HG03342 (cell line): ENCODE measurements at regions not wholly inside any gene's neighbourhood (a gene's known extent, or its start where the extent isn't known, plus 50 kb on each side); places are given as distances from the start of the nearest gene placed in this dataset.

Experiments
- ATAC-seq: cut with Tn5 transposase; IDR thresholded peaks from one replicate; pipeline ENCODE4 v1.9.1; 2021; ENCODE audit warnings: mild to moderate bottlenecking, moderate library complexity; ENCODE audit not compliant: unreplicated experiment

GRCh38 chr10:78784546-78784945 lies 284.2 kb upstream of the ZMIZ1 start:
- no peak for ATAC-seq

GRCh38 chr10:78785066-78785465 lies 283.7 kb upstream of the ZMIZ1 start:
- ATAC-seq = no peak

GRCh38 chr10:78785991-78786390 lies 282.8 kb upstream of the ZMIZ1 start:
- ATAC-seq = no peak

GRCh38 chr10:78787125-78787524 lies 281.6 kb upstream of the ZMIZ1 start:
- ATAC-seq = no peak

- ATAC-seq = no peak
Measured at GRCh38 chr10:78794736-78795455, 273.9 kb upstream of the ZMIZ1 start.

GRCh38 chr10:78798976-78799730 lies 269.6 kb upstream of the ZMIZ1 start:
- ATAC-seq = no peak

GRCh38 chr10:78800006-78800405 lies 268.8 kb upstream of the ZMIZ1 start:
- ATAC-seq = no peak

- ATAC-seq = no peak
Measured at GRCh38 chr10:78800535-78801320, 268.0 kb upstream of the ZMIZ1 start.

GRCh38 chr10:78802431-78802830 lies 266.3 kb upstream of the ZMIZ1 start:
- no peak for ATAC-seq

GRCh38 chr10:78802866-78803265 lies 265.9 kb upstream of the ZMIZ1 start:
- ATAC-seq = no peak

- ATAC-seq = no peak
Measured at GRCh38 chr10:78803710-78804109, 265.1 kb upstream of the ZMIZ1 start.

- ATAC-seq = no peak
Measured at GRCh38 chr10:78804411-78805032, 264.2 kb upstream of the ZMIZ1 start.

GRCh38 chr10:78805176-78805575 lies 263.6 kb upstream of the ZMIZ1 start:
- no peak for ATAC-seq

- ATAC-seq = no peak
Measured at GRCh38 chr10:78806681-78807221, 262.0 kb upstream of the ZMIZ1 start.

GRCh38 chr10:78807504-78808203 lies 261.1 kb upstream of the ZMIZ1 start:
- ATAC-seq = no peak

GRCh38 chr10:78808286-78808685 lies 260.5 kb upstream of the ZMIZ1 start:
- no peak for ATAC-seq

GRCh38 chr10:78808736-78809367 lies 259.9 kb upstream of the ZMIZ1 start:
- no peak for ATAC-seq

- no peak for ATAC-seq
Measured at GRCh38 chr10:78811174-78811573, 257.6 kb upstream of the ZMIZ1 start.

GRCh38 chr10:78812571-78813318 lies 256.0 kb upstream of the ZMIZ1 start:
- no peak for ATAC-seq
